Loucy (cell line): ENCODE measurements at regions not wholly inside any gene's neighbourhood (a gene's known extent, or its start where the extent isn't known, plus 50 kb on each side); places are given as distances from the start of the nearest gene placed in this dataset.

Experiments
- EZH2phosphoT487 ChIP-seq: fragments of 200-600 bp; IDR thresholded peaks from 2 replicates; pipeline ENCODE4 v1.6.1; 2018; ENCODE audit warnings: antibody characterized with exemption, mild to moderate bottlenecking, moderate library complexity, borderline replicate concordance
- TF ChIP-seq, protein P1 (sequence below): fragments of 200-600 bp; sonication (generic); conservative IDR thresholded peaks from 2 replicates; pipeline ENCODE4 v1.5.1; 2014; ENCODE audit warnings: mild to moderate bottlenecking, antibody characterized with exemption, low read length

DNA sequence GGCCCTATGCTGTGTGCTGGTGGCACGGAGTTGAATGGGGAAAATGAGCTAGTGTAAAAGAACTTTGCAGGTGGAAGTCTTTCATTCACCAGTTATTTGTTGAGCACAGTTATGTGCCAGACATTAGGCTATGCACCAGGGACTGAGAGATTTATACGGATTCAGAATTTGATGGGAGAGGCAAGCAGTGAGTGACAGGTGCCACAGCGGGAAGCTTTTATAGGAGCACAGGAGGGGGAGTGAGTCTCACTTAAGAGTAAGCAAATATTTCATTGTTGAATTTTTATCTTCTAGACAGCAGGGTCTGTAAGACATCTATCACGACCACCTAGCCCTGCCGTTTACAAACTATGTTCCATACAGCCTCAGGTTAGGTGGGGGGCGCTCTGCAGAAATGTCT lies 320.6 kb downstream of the SNAPC1 start:
- TF ChIP-seq, protein P1, sequence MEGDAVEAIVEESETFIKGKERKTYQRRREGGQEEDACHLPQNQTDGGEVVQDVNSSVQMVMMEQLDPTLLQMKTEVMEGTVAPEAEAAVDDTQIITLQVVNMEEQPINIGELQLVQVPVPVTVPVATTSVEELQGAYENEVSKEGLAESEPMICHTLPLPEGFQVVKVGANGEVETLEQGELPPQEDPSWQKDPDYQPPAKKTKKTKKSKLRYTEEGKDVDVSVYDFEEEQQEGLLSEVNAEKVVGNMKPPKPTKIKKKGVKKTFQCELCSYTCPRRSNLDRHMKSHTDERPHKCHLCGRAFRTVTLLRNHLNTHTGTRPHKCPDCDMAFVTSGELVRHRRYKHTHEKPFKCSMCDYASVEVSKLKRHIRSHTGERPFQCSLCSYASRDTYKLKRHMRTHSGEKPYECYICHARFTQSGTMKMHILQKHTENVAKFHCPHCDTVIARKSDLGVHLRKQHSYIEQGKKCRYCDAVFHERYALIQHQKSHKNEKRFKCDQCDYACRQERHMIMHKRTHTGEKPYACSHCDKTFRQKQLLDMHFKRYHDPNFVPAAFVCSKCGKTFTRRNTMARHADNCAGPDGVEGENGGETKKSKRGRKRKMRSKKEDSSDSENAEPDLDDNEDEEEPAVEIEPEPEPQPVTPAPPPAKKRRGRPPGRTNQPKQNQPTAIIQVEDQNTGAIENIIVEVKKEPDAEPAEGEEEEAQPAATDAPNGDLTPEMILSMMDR: no peak
- TF ChIP-seq EZH2phosphoT487: no peak
